Activated CD8-positive, alpha-beta T cell treated with anti-CD3 and anti-CD28 coated beads, Interleukin-2, amount 10 ng/mL, durations not matched to agents 7 days and 5 days (primary cell): ENCODE measurements at regions not wholly inside any gene's neighbourhood (a gene's known extent, or its start where the extent isn't known, plus 50 kb on each side); places are given as distances from the start of the nearest gene placed in this dataset.

Experiments used
- ATAC-seq: fragments of 150-1000 bp; cut with Tn5 transposase; one replicate; pipeline ENCODE4 v1.10.0; 2021; ENCODE audit warnings: moderate library complexity
- CTCF ChIA-PET: fragments of 350-600 bp; sonication (Branson Sonifier 250); formaldehyde crosslinking; loops from one replicate; lab custom pipeline; 2021; ENCODE audit warnings: antibody characterized with exemption; lab: Charles Lee
- POLR2A ChIA-PET: fragments of 350-600 bp; sonication (Branson Sonifier 250); formaldehyde crosslinking; loops from one replicate; lab custom pipeline; 2021; ENCODE audit warnings: antibody characterized with exemption; lab: Charles Lee
- DNase-seq: peaks from one replicate; pipeline ENCODE4 v3.0.0-alpha.2; 2020
- H3K27ac Mint-ChIP-seq: one replicate; pipeline ENCODE4 v1.8.0; 2021; ENCODE audit warnings: mild to moderate bottlenecking, mixed read lengths
- H3K27me3 Mint-ChIP-seq: one replicate; pipeline ENCODE4 v1.8.0; 2021; ENCODE audit warnings: low read depth, mixed read lengths
- H3K36me3 Mint-ChIP-seq: one replicate; pipeline ENCODE4 v1.8.0; 2021; ENCODE audit warnings: low read depth, mixed read lengths
- H3K4me1 Mint-ChIP-seq: one replicate; pipeline ENCODE4 v1.8.0; 2021; ENCODE audit warnings: low read depth, mixed read lengths
- H3K4me3 Mint-ChIP-seq: one replicate; pipeline ENCODE4 v1.8.0; 2021; ENCODE audit warnings: mild to moderate bottlenecking, mixed read lengths
- H3K9me3 Mint-ChIP-seq: one replicate; pipeline ENCODE4 v1.8.0; 2022; ENCODE audit warnings: mixed read lengths; ENCODE audit not compliant: insufficient read depth

DNA sequence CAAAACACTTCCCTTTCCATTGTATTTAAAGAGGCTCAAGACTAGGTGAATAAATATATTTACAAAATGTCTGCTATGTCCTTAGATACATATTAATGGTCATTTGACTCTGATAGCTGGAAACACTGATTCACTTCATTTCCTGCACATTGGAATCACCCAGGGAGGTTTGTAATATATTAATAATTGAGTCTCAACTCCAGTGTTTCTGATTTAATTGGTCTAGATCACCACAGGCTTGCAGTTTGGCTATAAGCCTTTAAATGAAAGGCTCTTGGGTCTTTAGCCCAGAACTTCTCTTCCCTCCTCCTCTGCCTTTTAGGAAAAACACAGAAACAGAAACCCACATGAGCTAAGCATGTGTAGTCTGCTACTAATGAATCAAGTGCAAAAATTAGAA lies 378.0 kb downstream of the TBC1D4 start:
- CTCF ChIA-PET = no interaction called here
- ATAC-seq (no peak), DNase-seq (no peak)
- Mint-ChIP-seq H3K36me3 (no peaks in the 10 kb centered on the region), H3K27me3 (peaks cover 3% of the 10 kb centered on the region), H3K9me3 (no peaks in the 10 kb centered on the region), H3K4me3 (no peak overlapping the region), H3K27ac (no peak overlapping the region), H3K4me1 (no peaks in the 10 kb centered on the region)
- POLR2A ChIA-PET = no interaction called here

- no peak overlapping the region for H3K27ac Mint-ChIP-seq
- ChIA-PET CTCF (no interaction called here), POLR2A (no interaction called here)
- no peaks in the 10 kb centered on the region for H3K36me3 Mint-ChIP-seq
- H3K9me3 Mint-ChIP-seq = no peaks in the 10 kb centered on the region
- H3K27me3 Mint-ChIP-seq = peaks cover 2% of the 10 kb centered on the region
- no peaks in the 10 kb centered on the region for H3K4me1 Mint-ChIP-seq
- DNase-seq (no peak), ATAC-seq (no peak)
- no peak overlapping the region for H3K4me3 Mint-ChIP-seq
Observed at GRCh38 chr13:75102001-75102716, 379.8 kb downstream of the TBC1D4 start.

GRCh38 chr13:75101348-75101747 lies 380.6 kb downstream of the TBC1D4 start:
- ATAC-seq (no peak), DNase-seq (no peak)
- Mint-ChIP-seq H3K36me3 (no peaks in the 10 kb centered on the region), H3K4me3 (no peak overlapping the region), H3K9me3 (no peaks in the 10 kb centered on the region), H3K4me1 (no peaks in the 10 kb centered on the region), H3K27me3 (no peaks in the 10 kb centered on the region), H3K27ac (no peak overlapping the region)
- ChIA-PET POLR2A (no interaction called here), CTCF (no interaction called here)

DNA sequence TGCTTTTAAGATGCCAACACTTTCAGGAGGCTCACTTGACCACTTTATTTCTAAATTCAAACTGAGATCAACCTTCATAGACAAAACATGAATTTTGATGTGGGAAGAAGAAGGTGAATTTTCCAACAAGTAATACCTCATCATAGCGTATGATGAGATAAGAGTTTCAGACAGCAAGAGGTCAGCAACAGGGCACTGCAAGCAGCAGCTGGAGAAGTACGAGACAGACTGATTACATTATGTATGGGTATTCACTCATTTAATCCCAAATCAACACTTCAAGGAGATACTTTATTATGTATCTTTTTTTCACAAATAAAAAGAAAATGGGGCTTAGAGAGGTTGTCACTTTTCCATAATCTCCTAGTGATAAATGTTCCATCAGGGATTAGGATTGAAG lies 389.8 kb downstream of the TBC1D4 start:
- ChIA-PET CTCF (no interaction called here), POLR2A (no interaction called here)
- no peak overlapping the region for H3K4me3 Mint-ChIP-seq
- H3K9me3 Mint-ChIP-seq = no peaks in the 10 kb centered on the region
- no peak overlapping the region for H3K27ac Mint-ChIP-seq
- no peaks in the 10 kb centered on the region for H3K4me1 Mint-ChIP-seq
- H3K27me3 Mint-ChIP-seq = no peaks in the 10 kb centered on the region
- DNase-seq = no peak
- ATAC-seq = no peak
- H3K36me3 Mint-ChIP-seq = no peaks in the 10 kb centered on the region

GRCh38 chr13:75091718-75092117 lies 390.3 kb downstream of the TBC1D4 start:
- Mint-ChIP-seq H3K27me3 (no peaks in the 10 kb centered on the region), H3K27ac (no peak overlapping the region), H3K4me1 (no peaks in the 10 kb centered on the region), H3K36me3 (no peaks in the 10 kb centered on the region), H3K4me3 (no peak overlapping the region), H3K9me3 (no peaks in the 10 kb centered on the region)
- DNase-seq (no peak), ATAC-seq (no peak)
- ChIA-PET CTCF (no interaction called here), POLR2A (no interaction called here)

GRCh38 chr13:75090872-75091615 lies 390.9 kb downstream of the TBC1D4 start:
- ATAC-seq (no peak), DNase-seq (no peak)
- no peaks in the 10 kb centered on the region for H3K27me3 Mint-ChIP-seq
- ChIA-PET CTCF (no interaction called here), POLR2A (no interaction called here)
- no peak overlapping the region for H3K27ac Mint-ChIP-seq
- H3K9me3 Mint-ChIP-seq = no peaks in the 10 kb centered on the region
- no peaks in the 10 kb centered on the region for H3K4me1 Mint-ChIP-seq
- no peaks in the 10 kb centered on the region for H3K36me3 Mint-ChIP-seq
- no peak overlapping the region for H3K4me3 Mint-ChIP-seq

- Mint-ChIP-seq H3K4me3 (no peak overlapping the region), H3K4me1 (no peaks in the 10 kb centered on the region), H3K36me3 (no peaks in the 10 kb centered on the region), H3K27ac (no peak overlapping the region), H3K9me3 (no peaks in the 10 kb centered on the region), H3K27me3 (no peaks in the 10 kb centered on the region)
- no peak for ATAC-seq
- ChIA-PET POLR2A (no interaction called here), CTCF (no interaction called here)
- no peak for DNase-seq
Observed at GRCh38 chr13:75088915-75089314, 393.1 kb downstream of the TBC1D4 start.

- POLR2A ChIA-PET = no interaction called here
- no peak overlapping the region for H3K4me3 Mint-ChIP-seq
- no peak for DNase-seq
- CTCF ChIA-PET = no interaction called here
- no peak for ATAC-seq
- H3K27me3 Mint-ChIP-seq = no peaks in the 10 kb centered on the region
- H3K27ac Mint-ChIP-seq = no peak overlapping the region
- no peaks in the 10 kb centered on the region for H3K9me3 Mint-ChIP-seq
- H3K4me1 Mint-ChIP-seq = no peaks in the 10 kb centered on the region
- no peaks in the 10 kb centered on the region for H3K36me3 Mint-ChIP-seq
Observed at GRCh38 chr13:75079226-75079625, 402.7 kb downstream of the TBC1D4 start.

DNA sequence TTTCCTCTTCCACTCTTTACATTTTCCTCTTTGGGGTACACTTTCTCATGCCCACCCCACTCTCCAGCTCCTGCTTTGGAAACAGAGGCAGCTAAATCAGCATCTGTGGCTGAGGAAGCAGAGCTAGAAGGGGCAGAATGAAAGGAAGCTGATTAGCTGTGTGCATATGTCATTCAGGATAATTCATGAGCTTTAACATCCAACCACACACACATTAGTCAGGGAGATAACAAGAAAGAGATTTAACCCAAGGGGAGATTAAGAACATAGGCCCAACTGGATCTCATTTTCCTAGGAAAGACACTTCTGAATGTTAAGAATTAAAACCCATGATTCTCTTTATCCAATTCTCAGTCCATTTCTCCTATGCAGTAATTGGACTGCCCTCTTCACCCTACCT lies 405.5 kb downstream of the TBC1D4 start:
- Mint-ChIP-seq H3K4me1 (no peaks in the 10 kb centered on the region), H3K27ac (no peak overlapping the region), H3K4me3 (no peak overlapping the region), H3K9me3 (no peaks in the 10 kb centered on the region), H3K27me3 (no peaks in the 10 kb centered on the region), H3K36me3 (no peaks in the 10 kb centered on the region)
- DNase-seq (no peak), ATAC-seq (no peak)
- ChIA-PET CTCF (no interaction called here), POLR2A (no interaction called here)

- POLR2A ChIA-PET = no interaction called here
- ATAC-seq (no peak), DNase-seq (no peak)
- H3K4me1 Mint-ChIP-seq = no peaks in the 10 kb centered on the region
- no peaks in the 10 kb centered on the region for H3K9me3 Mint-ChIP-seq
- no peaks in the 10 kb centered on the region for H3K36me3 Mint-ChIP-seq
- no peak overlapping the region for H3K4me3 Mint-ChIP-seq
- H3K27ac Mint-ChIP-seq = no peak overlapping the region
- no peaks in the 10 kb centered on the region for H3K27me3 Mint-ChIP-seq
- CTCF ChIA-PET = no interaction called here
Observed at GRCh38 chr13:75073786-75074185, 408.2 kb downstream of the TBC1D4 start.

DNA sequence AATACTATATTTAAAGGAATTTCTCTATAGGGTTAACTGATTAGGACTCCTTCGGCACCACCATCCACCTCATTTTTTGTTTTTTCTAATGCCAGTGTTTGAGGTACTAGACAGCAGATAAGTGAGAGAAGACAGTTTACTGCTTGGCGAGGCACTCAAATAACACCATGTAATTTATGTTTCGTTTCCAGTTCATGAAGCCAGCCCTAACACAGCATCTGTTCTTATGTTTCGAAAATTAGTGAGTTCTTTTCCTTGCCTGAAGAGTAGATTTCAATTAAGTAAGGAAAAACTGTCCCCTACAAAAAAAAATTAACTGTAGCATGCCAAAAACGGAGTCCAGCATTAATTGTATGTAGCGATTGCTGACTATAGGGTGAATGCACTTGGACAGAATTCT lies 409.1 kb downstream of the TBC1D4 start:
- ATAC-seq (no peak), DNase-seq (no peak)
- ChIA-PET CTCF (no interaction called here), POLR2A (no interaction called here)
- H3K4me3 Mint-ChIP-seq = no peak overlapping the region
- H3K9me3 Mint-ChIP-seq = no peaks in the 10 kb centered on the region
- no peaks in the 10 kb centered on the region for H3K36me3 Mint-ChIP-seq
- no peaks in the 10 kb centered on the region for H3K27me3 Mint-ChIP-seq
- H3K27ac Mint-ChIP-seq = no peak overlapping the region
- H3K4me1 Mint-ChIP-seq = no peaks in the 10 kb centered on the region

DNA sequence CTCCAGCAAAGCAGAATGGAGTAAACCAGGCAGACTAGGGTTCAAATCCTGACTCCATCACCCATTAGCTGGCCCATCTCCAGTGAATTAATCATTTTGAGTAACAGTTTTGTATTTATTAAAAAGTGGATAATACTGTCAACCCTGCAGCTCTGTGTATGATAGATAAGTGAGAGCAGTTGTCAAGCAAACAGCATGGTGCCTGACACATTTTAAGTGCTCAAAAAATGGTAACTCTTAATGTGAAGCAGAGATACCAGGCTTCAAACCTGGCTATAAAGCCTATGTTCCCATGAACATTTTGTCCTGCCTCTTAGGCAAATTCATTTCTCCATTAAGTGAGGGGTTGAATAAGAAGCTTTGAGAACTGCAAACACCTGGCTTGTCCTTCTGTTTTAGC lies 409.6 kb downstream of the TBC1D4 start:
- no peak overlapping the region for H3K27ac Mint-ChIP-seq
- H3K9me3 Mint-ChIP-seq = no peaks in the 10 kb centered on the region
- no peak overlapping the region for H3K4me3 Mint-ChIP-seq
- H3K36me3 Mint-ChIP-seq = no peaks in the 10 kb centered on the region
- ATAC-seq = no peak
- ChIA-PET CTCF (no interaction called here), POLR2A (no interaction called here)
- no peak for DNase-seq
- no peaks in the 10 kb centered on the region for H3K27me3 Mint-ChIP-seq
- H3K4me1 Mint-ChIP-seq = no peaks in the 10 kb centered on the region
